ENCODE measurements at regions not wholly inside any gene's neighbourhood (a gene's known extent, or its start where the extent isn't known, plus 50 kb on each side); places are given as distances from the start of the nearest gene placed in this dataset.

GRCh38 chrX:74117962-74118902, 185.7 kb upstream of the ZCCHC13 start (continued):
- TF ChIP-seq NONO (IDR thresholded peaks at IDR 0.05): no peak
- TF ChIP-seq NONO (CRISPR knock-in tag; conservative IDR thresholded peaks at IDR 0.05): no peak
- TF ChIP-seq ZNF446 (CRISPR knock-in tag; IDR thresholded peaks at IDR 0.05): no peak
- TF ChIP-seq TEAD3 (CRISPR knock-in tag; optimal IDR thresholded peaks at IDR 0.05; ENCODE audit: borderline replicate concordance): no peak
- TF ChIP-seq TBX2 (CRISPR knock-in tag; IDR thresholded peaks at IDR 0.05; ENCODE audit: borderline replicate concordance): no peak
- no peak for TF ChIP-seq ZNF136 (CRISPR knock-in tag; IDR thresholded peaks at IDR 0.05; ENCODE audit: low read depth)
- TF ChIP-seq ZNF282 (IDR thresholded peaks at IDR 0.05; ENCODE audit: partially characterized antibody): no peak
- no peak for TF ChIP-seq ZNF672 (CRISPR knock-in tag; IDR thresholded peaks at IDR 0.05)
- no peak for TF ChIP-seq HBP1 (CRISPR knock-in tag; IDR thresholded peaks at IDR 0.05; ENCODE audit: low read depth)
- no peak for TF ChIP-seq MYC (CRISPR knock-in tag; IDR thresholded peaks at IDR 0.05; ENCODE audit: borderline replicate concordance)

DNA sequence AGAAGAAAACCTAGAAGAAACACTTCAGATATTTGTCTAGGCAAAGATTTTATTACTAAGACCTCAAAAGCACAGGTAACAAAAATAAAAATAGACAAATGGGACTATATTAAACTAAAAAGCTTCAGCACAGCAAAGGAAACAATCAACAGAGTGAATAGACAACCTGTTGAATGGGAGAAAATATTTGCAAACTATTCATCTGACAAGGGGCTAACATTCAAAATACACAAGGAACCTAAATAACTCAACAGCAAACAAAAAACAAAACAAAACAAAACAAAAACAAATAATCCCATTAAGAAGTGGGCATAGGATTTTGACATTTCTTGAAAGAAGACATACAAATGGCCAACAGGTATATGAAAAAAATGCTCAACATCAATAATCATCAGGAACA, 192.7 kb upstream of the ZCCHC13 start:
- in situ Hi-C loops (cut with HindIII; ENCODE audit: extremely low pct_ligation_motif_present, low pct_unique_long_range_greater_than_20kb): no loop called here
- Histone ChIP-seq H3K9me3 (ENCODE audit: low read length) (no peaks in the 10 kb centered on the region), H3K36me3 (replicated peaks in 1 of 2; ENCODE audit: control insufficient read depth in 1 of 2, insufficient read depth in 2 of 2, low read length in 2 of 2) (no peaks in the 10 kb centered on the region), H3K27me3 (ENCODE audit: control insufficient read depth in 1 of 2, insufficient read depth in 2 of 2, low read length in 2 of 2) (no peaks in the 10 kb centered on the region), H3K4me1 (ENCODE audit: insufficient read depth, low read length) (no peaks in the 10 kb centered on the region), H3K79me2 (ENCODE audit: insufficient read depth, low read length) (no peaks in the 10 kb centered on the region), H3K4me3 (replicated peaks in 1 of 3; ENCODE audit: insufficient read depth in 1 of 3, low read depth in 2 of 3, low read length in 3 of 3) (no peak overlapping the region), H4K20me1 (ENCODE audit: insufficient read depth, low read length) (no peaks in the 10 kb centered on the region), H2AFZ (ENCODE audit: low read length) (no peak overlapping the region), H3K4me2 (ENCODE audit: low read depth, low read length) (no peak overlapping the region), H3K27ac (ENCODE audit: extremely low read length, insufficient read depth, low read length) (no peak overlapping the region), H3K9ac (ENCODE audit: insufficient read depth, low read depth, low read length) (no peak overlapping the region)
- DNase-seq (ENCODE audit: low spot score) (no peak), ATAC-seq (no peak), FAIRE-seq (no peak)
- ChIA-PET CTCF (ENCODE audit: low intra/inter-chr PET ratio, low total read pairs) (no interaction called here), POLR2A (no interaction called here)
- intact Hi-C loops (cut with micrococcal nuclease; ENCODE audit: unreplicated experiment): no loop called here
- no TSS peak for BruUV-seq (replicated peaks)
- TF ChIP-seq ZC3H4 (CRISPR knock-in tag; IDR thresholded peaks at IDR 0.05; ENCODE audit: borderline replicate concordance) (no peak), FOXJ3 (CRISPR knock-in tag; IDR thresholded peaks at IDR 0.05; ENCODE audit: borderline replicate concordance) (no peak), GABPA (IDR thresholded peaks at IDR 0.05; ENCODE audit: low read depth, low read length) (no peak), GABPA (CRISPR knock-in tag; IDR thresholded peaks at IDR 0.05; ENCODE audit: low read depth) (no peak), MXI1 (IDR thresholded peaks at IDR 0.05; ENCODE audit: borderline replicate concordance, low read depth, low read length) (no peak), TOE1 (CRISPR knock-in tag; IDR thresholded peaks at IDR 0.05) (no peak), ZNF430 (CRISPR knock-in tag; IDR thresholded peaks at IDR 0.05) (no peak), ZNF362 (CRISPR knock-in tag; IDR thresholded peaks at IDR 0.05; ENCODE audit: borderline replicate concordance) (no peak), MYC (CRISPR knock-in tag; IDR thresholded peaks at IDR 0.05; ENCODE audit: borderline replicate concordance) (no peak), EP300 (IDR thresholded peaks at IDR 0.05; ENCODE audit: low read depth in 2 of 2, low read length in 2 of 2) (no peak), EP300 (CRISPR knock-in tag; IDR thresholded peaks at IDR 0.05; ENCODE audit: borderline replicate concordance) (no peak), JDP2 (CRISPR knock-in tag; IDR thresholded peaks at IDR 0.05; ENCODE audit: borderline replicate concordance) (no peak), ZFP36L1 (CRISPR knock-in tag; IDR thresholded peaks at IDR 0.05) (no peak), EED (CRISPR knock-in tag; IDR thresholded peaks at IDR 0.05) (no peak), MZF1 (CRISPR knock-in tag; IDR thresholded peaks at IDR 0.05; ENCODE audit: borderline replicate concordance) (no peak)
